ENCODE measurements at regions not wholly inside any gene's neighbourhood (a gene's known extent, or its start where the extent isn't known, plus 50 kb on each side); places are given as distances from the start of the nearest gene placed in this dataset.

DNA sequence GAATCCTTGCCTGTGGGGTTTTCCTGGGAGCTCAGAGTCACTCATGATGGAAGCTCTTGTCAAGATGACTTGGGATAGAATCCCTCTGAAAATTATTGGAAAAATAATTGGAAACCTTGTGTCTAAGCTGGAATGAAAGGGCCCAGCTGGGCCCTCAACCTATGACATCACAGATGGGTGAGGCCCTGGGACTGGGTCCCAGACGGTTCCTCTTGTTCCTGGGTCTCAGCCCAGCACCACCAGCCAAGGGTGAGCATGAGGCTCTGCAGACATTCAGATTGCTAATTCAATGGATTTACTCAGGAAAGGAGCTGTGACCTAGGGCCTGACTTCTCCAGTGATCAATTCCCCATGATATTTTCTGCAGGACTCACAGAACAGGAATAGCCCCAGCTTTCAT lies 188.3 kb upstream of the MYT1L start:
- ChIA-PET CTCF (no interaction called here), POLR2A (no interaction called here)
- H3K4me1 Mint-ChIP-seq, result no peaks in the 10 kb centered on the region
- H3K36me3 Mint-ChIP-seq, result no peaks in the 10 kb centered on the region
- H3K4me3 Mint-ChIP-seq, result no peak overlapping the region
- H3K27ac Mint-ChIP-seq, result no peak overlapping the region
- Histone ChIP-seq H3K36me3 (ENCODE audit: insufficient read depth, low read length) (no peaks in the 10 kb centered on the region), H3K9me3 (ENCODE audit: low read length) (no peaks in the 10 kb centered on the region), H3K4me1 (ENCODE audit: insufficient read depth, low read length) (no peaks in the 10 kb centered on the region), H3K27ac (ENCODE audit: low read depth, low read length) (no peak overlapping the region), H3K27me3 (ENCODE audit: insufficient read depth, low read length, poor library complexity, severe bottlenecking) (no peaks in the 10 kb centered on the region), H3K4me3 (ENCODE audit: low read length) (no peak overlapping the region)
- H3K9me3 Mint-ChIP-seq, result peaks cover 0 to 3% (median 0%) of the 10 kb centered on the region in 5 donors
- no peak for DNase-seq
- H3K27me3 Mint-ChIP-seq, result peaks cover 0 to 5% of the 10 kb centered on the region in 2 donors

- Histone ChIP-seq H3K27ac (ENCODE audit: low read depth, low read length) (no peak overlapping the region), H3K4me3 (ENCODE audit: low read length) (no peak overlapping the region), H3K36me3 (ENCODE audit: insufficient read depth, low read length) (no peaks in the 10 kb centered on the region), H3K4me1 (ENCODE audit: insufficient read depth, low read length) (no peaks in the 10 kb centered on the region), H3K27me3 (ENCODE audit: insufficient read depth, low read length, poor library complexity, severe bottlenecking) (no peaks in the 10 kb centered on the region), H3K9me3 (ENCODE audit: low read length) (no peaks in the 10 kb centered on the region)
- ChIA-PET POLR2A (no interaction called here), CTCF (no interaction called here)
- Mint-ChIP-seq H3K27me3 (peaks cover 0 to 6% of the 10 kb centered on the region in 2 donors), H3K9me3 (peaks cover 0 to 3% (median 0%) of the 10 kb centered on the region in 5 donors), H3K36me3 (no peaks in the 10 kb centered on the region), H3K4me3 (no peak overlapping the region), H3K4me1 (no peaks in the 10 kb centered on the region), H3K27ac (no peak overlapping the region)
- no peak for DNase-seq
Measured at GRCh38 chr2:2517399-2517798, 186.3 kb upstream of the MYT1L start.

GRCh38 chr2:2516386-2516785 lies 185.3 kb upstream of the MYT1L start:
- no peak overlapping the region for H3K4me3 Mint-ChIP-seq
- H3K27ac ChIP-seq (ENCODE audit: low read depth, low read length), result no peak overlapping the region
- H3K4me1 ChIP-seq (ENCODE audit: insufficient read depth, low read length), result no peaks in the 10 kb centered on the region
- H3K27me3 ChIP-seq (ENCODE audit: insufficient read depth, low read length, poor library complexity, severe bottlenecking), result no peaks in the 10 kb centered on the region
- no peaks in the 10 kb centered on the region for H3K9me3 ChIP-seq (ENCODE audit: low read length)
- CTCF ChIA-PET, result no interaction called here
- no peak overlapping the region for H3K27ac Mint-ChIP-seq
- H3K27me3 Mint-ChIP-seq, result peaks cover 0 to 4% of the 10 kb centered on the region in 2 donors
- POLR2A ChIA-PET, result no interaction called here
- no peaks in the 10 kb centered on the region for H3K9me3 Mint-ChIP-seq
- DNase-seq, result no peak
- no peaks in the 10 kb centered on the region for H3K36me3 Mint-ChIP-seq
- H3K36me3 ChIP-seq (ENCODE audit: insufficient read depth, low read length), result no peaks in the 10 kb centered on the region
- H3K4me3 ChIP-seq (ENCODE audit: low read length), result no peak overlapping the region
- H3K4me1 Mint-ChIP-seq, result no peaks in the 10 kb centered on the region

GRCh38 chr2:2512931-2513330 lies 181.9 kb upstream of the MYT1L start:
- Histone ChIP-seq H3K27me3 (ENCODE audit: insufficient read depth, low read length, poor library complexity, severe bottlenecking) (no peaks in the 10 kb centered on the region), H3K4me3 (ENCODE audit: low read length) (no peak overlapping the region), H3K36me3 (ENCODE audit: insufficient read depth, low read length) (no peaks in the 10 kb centered on the region), H3K4me1 (ENCODE audit: insufficient read depth, low read length) (no peaks in the 10 kb centered on the region), H3K9me3 (ENCODE audit: low read length) (no peaks in the 10 kb centered on the region), H3K27ac (ENCODE audit: low read depth, low read length) (no peak overlapping the region)
- no peak for DNase-seq
- H3K27me3 Mint-ChIP-seq, result peaks cover 0 to 3% of the 10 kb centered on the region in 2 donors
- ChIA-PET POLR2A (no interaction called here), CTCF (no interaction called here)
- H3K27ac Mint-ChIP-seq, result no peak overlapping the region
- H3K4me3 Mint-ChIP-seq, result no peak overlapping the region
- no peaks in the 10 kb centered on the region for H3K4me1 Mint-ChIP-seq
- H3K36me3 Mint-ChIP-seq, result no peaks in the 10 kb centered on the region
- peaks cover 0 to 3% (median 0%) of the 10 kb centered on the region in 5 donors for H3K9me3 Mint-ChIP-seq

GRCh38 chr2:2507417-2507997 lies 176.4 kb upstream of the MYT1L start:
- ChIA-PET POLR2A (no interaction called here), CTCF (no interaction called here)
- Histone ChIP-seq H3K27me3 (ENCODE audit: insufficient read depth, low read length, poor library complexity, severe bottlenecking) (no peaks in the 10 kb centered on the region), H3K4me1 (ENCODE audit: insufficient read depth, low read length) (no peaks in the 10 kb centered on the region), H3K27ac (ENCODE audit: low read depth, low read length) (no peak overlapping the region), H3K4me3 (ENCODE audit: low read length) (no peak overlapping the region), H3K36me3 (ENCODE audit: insufficient read depth, low read length) (no peaks in the 10 kb centered on the region), H3K9me3 (ENCODE audit: low read length) (no peaks in the 10 kb centered on the region)
- Mint-ChIP-seq H3K36me3 (no peaks in the 10 kb centered on the region), H3K4me1 (no peaks in the 10 kb centered on the region), H3K27ac (no peak overlapping the region), H3K4me3 (no peak overlapping the region), H3K27me3 (peaks cover 5 to 6% of the 10 kb centered on the region in 2 donors), H3K9me3 (peaks cover 0 to 6% (median 0%) of the 10 kb centered on the region in 5 donors)
- DNase-seq, result no peak

DNA sequence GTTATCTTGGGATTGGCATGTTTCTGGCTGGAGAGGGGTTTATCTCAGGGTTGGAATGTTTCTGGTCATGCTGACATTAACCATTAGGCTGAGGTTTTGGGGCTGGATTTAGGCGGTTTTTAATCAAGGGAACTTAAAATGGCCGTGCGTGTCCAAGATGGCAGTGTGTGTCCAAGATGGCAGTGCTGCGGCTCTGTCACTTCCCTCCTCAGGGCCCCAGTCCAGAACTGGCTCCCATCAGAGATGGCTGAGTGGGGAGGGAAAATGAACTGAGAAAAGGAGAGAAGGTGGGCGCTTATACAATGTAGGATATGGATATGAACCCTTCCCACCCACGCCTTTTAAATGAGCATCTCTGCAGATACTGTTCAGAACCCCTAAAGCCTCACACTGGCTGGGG lies 175.5 kb upstream of the MYT1L start:
- Mint-ChIP-seq H3K4me1 (no peaks in the 10 kb centered on the region), H3K9me3 (peaks cover 0 to 6% (median 0%) of the 10 kb centered on the region in 5 donors), H3K36me3 (no peaks in the 10 kb centered on the region), H3K27ac (no peak overlapping the region), H3K27me3 (peaks cover 6% of the 10 kb centered on the region in 2 donors), H3K4me3 (no peak overlapping the region)
- ChIA-PET POLR2A (no interaction called here), CTCF (no interaction called here)
- no peak for DNase-seq
- H3K27me3 ChIP-seq (ENCODE audit: insufficient read depth, low read length, poor library complexity, severe bottlenecking), result no peaks in the 10 kb centered on the region
- H3K9me3 ChIP-seq (ENCODE audit: low read length), result no peaks in the 10 kb centered on the region
- H3K36me3 ChIP-seq (ENCODE audit: insufficient read depth, low read length), result no peaks in the 10 kb centered on the region
- H3K27ac ChIP-seq (ENCODE audit: low read depth, low read length), result no peak overlapping the region
- H3K4me1 ChIP-seq (ENCODE audit: insufficient read depth, low read length), result no peaks in the 10 kb centered on the region
- no peak overlapping the region for H3K4me3 ChIP-seq (ENCODE audit: low read length)

- H3K9me3 ChIP-seq (ENCODE audit: low read length), result no peaks in the 10 kb centered on the region
- H3K36me3 ChIP-seq (ENCODE audit: insufficient read depth, low read length), result no peaks in the 10 kb centered on the region
- Mint-ChIP-seq H3K36me3 (no peaks in the 10 kb centered on the region), H3K4me3 (no peak overlapping the region), H3K4me1 (no peaks in the 10 kb centered on the region), H3K27me3 (peaks cover 5 to 6% of the 10 kb centered on the region in 2 donors), H3K9me3 (peaks cover 0 to 6% (median 0%) of the 10 kb centered on the region in 5 donors), H3K27ac (no peak overlapping the region)
- H3K4me1 ChIP-seq (ENCODE audit: insufficient read depth, low read length), result no peaks in the 10 kb centered on the region
- no peaks in the 10 kb centered on the region for H3K27me3 ChIP-seq (ENCODE audit: insufficient read depth, low read length, poor library complexity, severe bottlenecking)
- H3K4me3 ChIP-seq (ENCODE audit: low read length), result no peak overlapping the region
- no peak overlapping the region for H3K27ac ChIP-seq (ENCODE audit: low read depth, low read length)
- POLR2A ChIA-PET, result no interaction called here
- no peak for DNase-seq
- CTCF ChIA-PET, result no interaction called here
Measured at GRCh38 chr2:2505604-2506003, 174.5 kb upstream of the MYT1L start.

DNA sequence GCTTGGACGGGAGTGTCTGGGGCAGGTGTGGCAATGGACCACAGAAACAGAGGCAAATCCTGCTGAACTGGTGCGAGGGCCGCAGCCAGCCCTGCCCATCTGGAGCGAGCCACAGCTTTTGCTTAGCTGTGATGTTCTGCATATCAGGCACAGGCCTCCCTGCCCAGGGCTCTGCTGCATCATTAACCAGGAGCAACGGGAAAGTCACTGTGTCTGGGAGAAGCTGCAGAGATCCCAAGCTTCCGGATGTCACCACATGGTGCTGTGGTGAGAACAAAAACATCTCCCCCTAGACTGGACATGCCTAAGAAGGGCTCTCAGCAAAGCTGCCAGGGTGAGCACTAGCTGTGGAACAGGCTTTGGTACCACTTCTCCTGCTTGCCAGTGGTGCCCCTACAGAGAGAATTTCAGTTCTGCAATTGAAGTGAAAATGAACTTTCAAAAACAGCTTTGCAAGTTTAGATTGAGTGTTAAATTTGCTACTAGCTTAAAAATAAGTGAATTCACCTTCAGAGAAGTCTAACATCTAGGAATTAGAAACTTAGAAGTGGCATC lies 172.9 kb upstream of the MYT1L start:
- Histone ChIP-seq H3K9me3 (ENCODE audit: low read length) (no peaks in the 10 kb centered on the region), H3K27ac (ENCODE audit: low read depth, low read length) (no peak overlapping the region), H3K36me3 (ENCODE audit: insufficient read depth, low read length) (no peaks in the 10 kb centered on the region), H3K27me3 (ENCODE audit: insufficient read depth, low read length, poor library complexity, severe bottlenecking) (no peaks in the 10 kb centered on the region), H3K4me1 (ENCODE audit: insufficient read depth, low read length) (no peaks in the 10 kb centered on the region), H3K4me3 (ENCODE audit: low read length) (no peak overlapping the region)
- H3K27me3 Mint-ChIP-seq, result peaks cover 5 to 6% of the 10 kb centered on the region in 2 donors
- no peak overlapping the region for H3K4me3 Mint-ChIP-seq
- H3K27ac Mint-ChIP-seq, result no peak overlapping the region
- no peak for DNase-seq
- H3K4me1 Mint-ChIP-seq, result no peaks in the 10 kb centered on the region
- ChIA-PET CTCF (no interaction called here), POLR2A (no interaction called here)
- H3K36me3 Mint-ChIP-seq, result no peaks in the 10 kb centered on the region
- peaks cover 0 to 6% (median 0%) of the 10 kb centered on the region in 5 donors for H3K9me3 Mint-ChIP-seq

DNA sequence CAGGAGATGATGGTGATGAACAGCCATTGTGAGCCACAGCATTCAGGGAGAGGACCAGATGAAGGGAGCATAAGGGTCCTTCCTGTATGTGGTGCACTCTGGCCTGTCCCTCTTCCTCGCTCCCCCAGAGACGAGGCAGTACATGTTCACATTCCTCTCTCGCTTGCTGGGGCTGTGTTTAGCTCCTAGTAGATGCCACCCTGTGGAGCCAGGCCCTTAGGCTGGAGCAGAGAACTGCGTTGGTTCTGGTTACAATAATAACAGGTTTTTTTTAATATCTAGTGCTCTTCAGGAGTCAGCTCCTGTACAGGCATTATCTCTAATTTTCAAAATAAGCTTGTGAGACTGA lies 171.1 kb upstream of the MYT1L start:
- Histone ChIP-seq H3K4me3 (ENCODE audit: low read length) (no peak overlapping the region), H3K4me1 (ENCODE audit: insufficient read depth, low read length) (no peaks in the 10 kb centered on the region), H3K27me3 (ENCODE audit: insufficient read depth, low read length, poor library complexity, severe bottlenecking) (no peaks in the 10 kb centered on the region), H3K9me3 (ENCODE audit: low read length) (no peaks in the 10 kb centered on the region), H3K27ac (ENCODE audit: low read depth, low read length) (no peak overlapping the region), H3K36me3 (ENCODE audit: insufficient read depth, low read length) (no peaks in the 10 kb centered on the region)
- H3K4me1 Mint-ChIP-seq, result no peaks in the 10 kb centered on the region
- H3K27me3 Mint-ChIP-seq, result peaks cover 5 to 6% of the 10 kb centered on the region in 2 donors
- CTCF ChIA-PET, result no interaction called here
- H3K9me3 Mint-ChIP-seq, result peaks cover 0 to 6% (median 0%) of the 10 kb centered on the region in 5 donors
- H3K27ac Mint-ChIP-seq, result no peak overlapping the region
- no peak for DNase-seq
- H3K4me3 Mint-ChIP-seq, result no peak overlapping the region
- H3K36me3 Mint-ChIP-seq, result no peaks in the 10 kb centered on the region
- POLR2A ChIA-PET, result no interaction called here
